Osteoblast (primary cell): ENCODE measurements at regions not wholly inside any gene's neighbourhood (a gene's known extent, or its start where the extent isn't known, plus 50 kb on each side); places are given as distances from the start of the nearest gene placed in this dataset.

ENCODE experiments used
- DNase-seq: peaks from one replicate; pipeline ENCODE4 v3.0.0; 2011; ENCODE audit warnings: low spot score, mixed read lengths; ENCODE audit not compliant: insufficient read length; ENCODE audit errors: missing footprints
- H2AFZ ChIP-seq: 2 replicates; pipeline ENCODE4 v1.6.0; 2011; ENCODE audit warnings: mild to moderate bottlenecking, low read length
- H3K27ac ChIP-seq: 2 replicates; pipeline ENCODE4 v1.5.1; 2011; ENCODE audit warnings: mild to moderate bottlenecking, low read depth, low read length, moderate library complexity
- H3K27me3 ChIP-seq: 2 replicates; pipeline ENCODE4 v1.6.0; 2012; ENCODE audit warnings: mild to moderate bottlenecking, control low read depth, inconsistent platforms, low read length, moderate library complexity; ENCODE audit not compliant: insufficient read depth
- H3K36me3 ChIP-seq: 2 replicates; pipeline ENCODE4 v1.5.1; 2011; ENCODE audit warnings: mild to moderate bottlenecking, low read length, control low read depth, moderate library complexity; ENCODE audit not compliant: insufficient read depth
- H3K4me1 ChIP-seq: 2 replicates; pipeline ENCODE4 v1.5.1; 2011; ENCODE audit warnings: mild to moderate bottlenecking, low read length, control low read depth, moderate library complexity; ENCODE audit not compliant: insufficient read depth
- H3K4me2 ChIP-seq: 2 replicates; pipeline ENCODE4 v1.6.0; 2011; ENCODE audit warnings: mild to moderate bottlenecking, low read length; ENCODE audit not compliant: insufficient read depth
- H3K4me3 ChIP-seq: fragments of 200-600 bp; sonication (generic); 3 replicates; pipeline ENCODE4 v1.5.1; 2012; ENCODE audit warnings: mild to moderate bottlenecking, low read length, inconsistent platforms; ENCODE audit not compliant: insufficient read depth
- H3K79me2 ChIP-seq: 2 replicates; pipeline ENCODE4 v1.6.0; 2012; ENCODE audit warnings: mild to moderate bottlenecking, low read length, control low read depth, inconsistent platforms; ENCODE audit not compliant: insufficient read depth
- H3K9me3 ChIP-seq: 2 replicates; pipeline ENCODE4 v1.5.1; 2011; ENCODE audit warnings: low read depth, low read length, control low read depth
- H4K20me1 ChIP-seq: 2 replicates; pipeline ENCODE4 v1.6.0; 2012; ENCODE audit warnings: mild to moderate bottlenecking, low read length, control low read depth; ENCODE audit not compliant: insufficient read depth
- TF ChIP-seq, protein P1 (sequence below): IDR thresholded peaks from 2 replicates; pipeline ENCODE4 v1.5.1; 2011; ENCODE audit warnings: mild to moderate bottlenecking, low read depth, low read length, moderate library complexity; ENCODE audit errors: extremely low read depth

GRCh38 chr3:148186881-148187280 is 510.8 kb upstream of the AGTR1 start:
- Histone ChIP-seq H3K27ac (no peak overlapping the region), H2AFZ (no peak overlapping the region), H3K4me1 (no peaks in the 10 kb centered on the region), H4K20me1 (no peaks in the 10 kb centered on the region), H3K27me3 (no peaks in the 10 kb centered on the region), H3K9me3 (no peaks in the 10 kb centered on the region), H3K36me3 (no peaks in the 10 kb centered on the region), H3K79me2 (no peaks in the 10 kb centered on the region), H3K4me3 (no peak overlapping the region), H3K4me2 (no peak overlapping the region)
- DNase-seq, result no peak
- TF ChIP-seq, protein P1, sequence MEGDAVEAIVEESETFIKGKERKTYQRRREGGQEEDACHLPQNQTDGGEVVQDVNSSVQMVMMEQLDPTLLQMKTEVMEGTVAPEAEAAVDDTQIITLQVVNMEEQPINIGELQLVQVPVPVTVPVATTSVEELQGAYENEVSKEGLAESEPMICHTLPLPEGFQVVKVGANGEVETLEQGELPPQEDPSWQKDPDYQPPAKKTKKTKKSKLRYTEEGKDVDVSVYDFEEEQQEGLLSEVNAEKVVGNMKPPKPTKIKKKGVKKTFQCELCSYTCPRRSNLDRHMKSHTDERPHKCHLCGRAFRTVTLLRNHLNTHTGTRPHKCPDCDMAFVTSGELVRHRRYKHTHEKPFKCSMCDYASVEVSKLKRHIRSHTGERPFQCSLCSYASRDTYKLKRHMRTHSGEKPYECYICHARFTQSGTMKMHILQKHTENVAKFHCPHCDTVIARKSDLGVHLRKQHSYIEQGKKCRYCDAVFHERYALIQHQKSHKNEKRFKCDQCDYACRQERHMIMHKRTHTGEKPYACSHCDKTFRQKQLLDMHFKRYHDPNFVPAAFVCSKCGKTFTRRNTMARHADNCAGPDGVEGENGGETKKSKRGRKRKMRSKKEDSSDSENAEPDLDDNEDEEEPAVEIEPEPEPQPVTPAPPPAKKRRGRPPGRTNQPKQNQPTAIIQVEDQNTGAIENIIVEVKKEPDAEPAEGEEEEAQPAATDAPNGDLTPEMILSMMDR, result no peak

- H3K27ac ChIP-seq, result no peak overlapping the region
- TF ChIP-seq, protein P1, result no peak
- no peaks in the 10 kb centered on the region for H3K27me3 ChIP-seq
- no peaks in the 10 kb centered on the region for H3K4me1 ChIP-seq
- H4K20me1 ChIP-seq, result no peaks in the 10 kb centered on the region
- no peaks in the 10 kb centered on the region for H3K79me2 ChIP-seq
- DNase-seq, result no peak
- no peaks in the 10 kb centered on the region for H3K36me3 ChIP-seq
- H3K4me3 ChIP-seq, result no peak overlapping the region
- H3K4me2 ChIP-seq, result no peak overlapping the region
- H2AFZ ChIP-seq, result no peak overlapping the region
- no peaks in the 10 kb centered on the region for H3K9me3 ChIP-seq
Observed at GRCh38 chr3:148187296-148187695, 510.4 kb upstream of the AGTR1 start.

DNA sequence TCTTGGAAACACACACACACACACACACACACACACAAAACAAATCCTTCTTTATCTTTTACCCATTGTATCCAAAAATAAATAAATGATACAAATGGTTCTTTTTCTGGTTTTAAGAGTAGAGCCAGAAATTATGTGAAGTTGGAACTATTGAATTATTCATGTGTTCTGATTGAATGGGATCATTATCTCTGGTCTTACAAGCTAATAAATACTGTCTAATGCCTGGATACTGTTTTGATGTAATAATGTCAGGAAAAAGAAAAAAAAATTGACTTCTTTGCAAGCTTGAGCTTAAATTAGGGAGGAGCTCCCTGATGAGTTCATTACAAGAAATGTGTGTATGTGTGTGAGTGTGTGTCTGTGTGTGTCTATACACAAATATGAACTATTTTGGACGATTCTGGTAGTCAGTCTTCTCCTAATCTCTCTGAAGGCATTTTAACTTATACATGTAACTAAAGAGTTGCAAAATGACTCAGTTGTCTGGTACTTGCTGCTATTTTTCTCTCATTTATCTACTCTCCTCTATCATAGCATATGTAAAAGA is 507.2 kb upstream of the AGTR1 start:
- H3K9me3 ChIP-seq, result no peaks in the 10 kb centered on the region
- TF ChIP-seq, protein P1, result no peak
- H4K20me1 ChIP-seq, result no peaks in the 10 kb centered on the region
- no peaks in the 10 kb centered on the region for H3K4me1 ChIP-seq
- no peak overlapping the region for H2AFZ ChIP-seq
- H3K27ac ChIP-seq, result no peak overlapping the region
- H3K4me3 ChIP-seq, result no peak overlapping the region
- H3K4me2 ChIP-seq, result no peak overlapping the region
- no peaks in the 10 kb centered on the region for H3K27me3 ChIP-seq
- no peaks in the 10 kb centered on the region for H3K79me2 ChIP-seq
- H3K36me3 ChIP-seq, result no peaks in the 10 kb centered on the region
- no peak for DNase-seq

DNA sequence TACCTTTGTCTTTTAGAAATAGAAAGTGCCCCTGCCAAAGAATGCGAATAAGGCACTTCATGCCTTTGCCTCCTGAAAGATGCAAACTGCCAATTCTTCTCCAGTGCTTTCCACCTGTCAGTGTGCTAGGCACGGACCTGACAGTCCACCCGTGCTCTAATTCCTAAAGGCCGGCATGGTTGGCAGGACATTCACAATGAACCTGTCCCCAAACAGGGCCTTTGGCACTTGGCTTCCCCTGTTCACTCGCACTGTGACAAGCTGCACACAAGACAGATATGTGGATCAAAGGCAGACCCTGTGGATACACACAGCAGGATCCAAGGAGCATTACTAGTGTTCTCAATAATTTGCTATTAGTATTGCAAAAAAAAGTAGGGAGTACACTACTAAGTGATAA is 505.7 kb upstream of the AGTR1 start:
- Histone ChIP-seq H3K79me2 (no peaks in the 10 kb centered on the region), H3K4me3 (no peak overlapping the region), H3K27me3 (no peaks in the 10 kb centered on the region), H3K36me3 (no peaks in the 10 kb centered on the region), H2AFZ (no peak overlapping the region), H3K27ac (no peak overlapping the region), H3K4me1 (no peaks in the 10 kb centered on the region), H3K9me3 (no peaks in the 10 kb centered on the region), H3K4me2 (no peak overlapping the region), H4K20me1 (no peaks in the 10 kb centered on the region)
- DNase-seq, result no peak
- TF ChIP-seq, protein P1, result no peak
